OCI-LY3 (cell line): ENCODE measurements at regions not wholly inside any gene's neighbourhood (a gene's known extent, or its start where the extent isn't known, plus 50 kb on each side); places are given as distances from the start of the nearest gene placed in this dataset.

ENCODE experiments used
- CTCF ChIP-seq: fragments of 200-600, 300-600 bp; sonication (generic); IDR thresholded peaks from 2 replicates; pipeline ENCODE4 v1.5.1; 2014; ENCODE audit warnings: antibody characterized with exemption, low read length, low read depth
- EZH2phosphoT487 ChIP-seq: fragments of 200-600 bp; shearing (Covaris generic); IDR thresholded peaks from 2 replicates; pipeline ENCODE4 v1.6.1; 2018; ENCODE audit warnings: antibody characterized with exemption, mixed run types, low read depth

GRCh38 chr9:19924080-19924479 lies 135.2 kb upstream of the SLC24A2 start:
- TF ChIP-seq CTCF (no peak), EZH2phosphoT487 (no peak)
